C4-2B (cell line): ENCODE measurements at regions not wholly inside any gene's neighbourhood (a gene's known extent, or its start where the extent isn't known, plus 50 kb on each side); places are given as distances from the start of the nearest gene placed in this dataset.

Experiments used
- CTCF ChIP-seq: fragments of 450-650 bp; conservative IDR thresholded peaks from 2 replicates; pipeline ENCODE4 v1.5.1; 2017; ENCODE audit warnings: mild to moderate bottlenecking
- ZFX ChIP-seq: fragments of 450-650 bp; IDR thresholded peaks from 2 replicates; pipeline ENCODE4 v1.6.1; 2017

- TF ChIP-seq CTCF (no peak), ZFX (no peak)
These were observed 109.2 kb upstream of the TMEM170B start for GRCh38 chr6:11428371-11428770.
